MCF 10A (cell line): ENCODE measurements at regions not wholly inside any gene's neighbourhood (a gene's known extent, or its start where the extent isn't known, plus 50 kb on each side); places are given as distances from the start of the nearest gene placed in this dataset.
"Not testable (repeated sequence)": the region's sequence is repeated elsewhere in the genome, so short reads cannot be mapped to it uniquely, and the experiment has no call there.

Source experiments
- BruUV-seq: library from RNA; stranded (reverse); fragments of 400-500 nt; replicated peaks from 2 replicates; lab custom pipeline; 2021; lab: Mats Ljungman, UMichigan
- CTCF ChIA-PET: fragments of 300-600 bp; sonication (Branson Sonifier 250); formaldehyde crosslinking; extraction: SDS; loops from one replicate; lab custom pipeline; 2021; ENCODE audit warnings: antibody characterized with exemption, inconsistent platforms; lab: Yijun Ruan, JAX
- POLR2A ChIA-PET: fragments of 300-600, 350-650 bp; sonication (Branson Sonifier 250); formaldehyde crosslinking; extraction: SDS; loops from one replicate; lab custom pipeline; 2020; ENCODE audit warnings: antibody characterized with exemption, inconsistent platforms; lab: Yijun Ruan, JAX
- DNase-seq: peaks from one replicate; pipeline ENCODE4 v3.0.0-alpha.2; 2018; ENCODE audit not compliant: unreplicated experiment
- H3K27ac Mint-ChIP-seq: one replicate; pipeline ENCODE4 v1.8.0; 2022; ENCODE audit warnings: mild to moderate bottlenecking, low read depth, mixed read lengths; ENCODE audit not compliant: unreplicated experiment
- H3K27me3 Mint-ChIP-seq: one replicate; pipeline ENCODE4 v1.8.0; 2022; ENCODE audit warnings: mixed read lengths; ENCODE audit not compliant: insufficient read depth, unreplicated experiment
- H3K36me3 Mint-ChIP-seq: one replicate; pipeline ENCODE4 v1.8.0; 2022; ENCODE audit warnings: mild to moderate bottlenecking, moderate library complexity, mixed read lengths; ENCODE audit not compliant: insufficient read depth, unreplicated experiment
- H3K4me1 Mint-ChIP-seq: one replicate; pipeline ENCODE4 v1.8.0; 2022; ENCODE audit warnings: mixed read lengths; ENCODE audit not compliant: insufficient read depth, unreplicated experiment
- H3K4me3 Mint-ChIP-seq: one replicate; pipeline ENCODE4 v1.8.0; 2022; ENCODE audit warnings: mild to moderate bottlenecking, moderate library complexity, mixed read lengths; ENCODE audit not compliant: unreplicated experiment
- H3K9me3 Mint-ChIP-seq: one replicate; pipeline ENCODE4 v1.8.0; 2022; ENCODE audit warnings: mixed read lengths; ENCODE audit not compliant: unreplicated experiment
- intact Hi-C: fragments of 100-400 bp; cut with micrococcal nuclease; formaldehyde crosslinking; loops from 2 replicates; pipeline ENCODE4 v1.14.1; 2022
- TF ChIP-seq, protein P1 (sequence below): fragments of 200-600 bp; IDR thresholded peaks from one replicate; pipeline ENCODE4 v1.8.0; 2022; ENCODE audit warnings: antibody characterized with exemption, mild to moderate bottlenecking; ENCODE audit not compliant: unreplicated experiment

DNA sequence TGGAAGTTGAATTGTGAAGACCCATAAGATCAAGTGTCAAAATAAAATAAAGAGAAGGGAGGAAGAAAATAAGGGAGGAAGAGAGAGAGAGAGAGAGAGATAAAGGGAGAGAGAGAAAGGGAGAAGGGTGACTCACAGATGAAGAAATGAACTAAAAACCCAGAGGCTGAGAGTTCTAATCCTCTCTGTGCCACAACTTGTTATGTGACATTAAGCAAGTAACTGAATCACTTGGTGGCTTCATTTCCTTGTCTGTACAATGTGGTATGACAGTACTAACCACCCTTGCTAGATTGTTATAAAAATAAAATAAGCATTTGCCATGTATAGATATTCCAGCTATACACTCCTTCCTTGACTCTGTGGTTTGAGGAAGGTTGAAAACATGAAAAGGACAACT is 189.0 kb upstream of the FRMD6 start:
- no peaks in the 10 kb centered on the region for H3K27me3 Mint-ChIP-seq
- H3K27ac Mint-ChIP-seq: no peak overlapping the region
- no TSS peak for BruUV-seq
- H3K36me3 Mint-ChIP-seq: no peaks in the 10 kb centered on the region
- H3K9me3 Mint-ChIP-seq: no peaks in the 10 kb centered on the region
- POLR2A ChIA-PET: interaction anchor here (1.8 kb wide), 1 partner anchor 64 kb away, joined by 3 read pairs; no protein-coding TSS in a partner anchor
- TF ChIP-seq, protein P1, sequence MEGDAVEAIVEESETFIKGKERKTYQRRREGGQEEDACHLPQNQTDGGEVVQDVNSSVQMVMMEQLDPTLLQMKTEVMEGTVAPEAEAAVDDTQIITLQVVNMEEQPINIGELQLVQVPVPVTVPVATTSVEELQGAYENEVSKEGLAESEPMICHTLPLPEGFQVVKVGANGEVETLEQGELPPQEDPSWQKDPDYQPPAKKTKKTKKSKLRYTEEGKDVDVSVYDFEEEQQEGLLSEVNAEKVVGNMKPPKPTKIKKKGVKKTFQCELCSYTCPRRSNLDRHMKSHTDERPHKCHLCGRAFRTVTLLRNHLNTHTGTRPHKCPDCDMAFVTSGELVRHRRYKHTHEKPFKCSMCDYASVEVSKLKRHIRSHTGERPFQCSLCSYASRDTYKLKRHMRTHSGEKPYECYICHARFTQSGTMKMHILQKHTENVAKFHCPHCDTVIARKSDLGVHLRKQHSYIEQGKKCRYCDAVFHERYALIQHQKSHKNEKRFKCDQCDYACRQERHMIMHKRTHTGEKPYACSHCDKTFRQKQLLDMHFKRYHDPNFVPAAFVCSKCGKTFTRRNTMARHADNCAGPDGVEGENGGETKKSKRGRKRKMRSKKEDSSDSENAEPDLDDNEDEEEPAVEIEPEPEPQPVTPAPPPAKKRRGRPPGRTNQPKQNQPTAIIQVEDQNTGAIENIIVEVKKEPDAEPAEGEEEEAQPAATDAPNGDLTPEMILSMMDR: no peak
- H3K4me1 Mint-ChIP-seq: peaks cover 20% of the 10 kb centered on the region
- CTCF ChIA-PET: interaction anchor here (0.7 kb wide), 1 partner anchor 37 kb away, joined by 3 read pairs; no protein-coding TSS in a partner anchor
- intact Hi-C loops: no loop called here
- no peak overlapping the region for H3K4me3 Mint-ChIP-seq
- DNase-seq: no peak

DNA sequence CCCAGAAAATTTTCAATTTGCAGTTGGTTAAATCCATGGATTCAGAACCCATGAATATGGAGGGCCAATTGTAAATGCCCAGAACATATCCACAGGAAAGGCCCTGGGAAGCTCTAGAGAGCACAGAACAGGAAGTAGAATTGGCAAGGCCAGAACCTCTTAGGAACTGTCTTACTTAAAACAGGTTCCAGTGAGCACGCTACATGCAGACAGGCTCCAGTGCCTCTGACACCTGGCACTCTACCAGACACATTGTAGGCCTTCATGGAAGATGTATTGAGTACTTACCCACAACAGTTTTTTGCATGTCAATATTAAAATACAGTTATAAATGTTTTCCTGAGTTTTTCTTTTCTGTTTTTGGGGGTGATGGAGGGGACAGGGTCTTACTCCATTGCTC is 188.2 kb upstream of the FRMD6 start:
- DNase-seq: no peak
- BruUV-seq: no TSS peak
- H3K4me3 Mint-ChIP-seq: no peak overlapping the region
- no peak overlapping the region for H3K27ac Mint-ChIP-seq
- peaks cover 13% of the 10 kb centered on the region for H3K4me1 Mint-ChIP-seq
- TF ChIP-seq, protein P1: no peak
- H3K36me3 Mint-ChIP-seq: no peaks in the 10 kb centered on the region
- CTCF ChIA-PET: no interaction called here
- H3K9me3 Mint-ChIP-seq: no peaks in the 10 kb centered on the region
- H3K27me3 Mint-ChIP-seq: no peaks in the 10 kb centered on the region
- POLR2A ChIA-PET: interaction anchor here (0.7 to 1.8 kb wide), 2 partner anchors 8 to 65 kb away, joined by 3 read pairs; no protein-coding TSS in a partner anchor
- intact Hi-C loops: no loop called here

DNA sequence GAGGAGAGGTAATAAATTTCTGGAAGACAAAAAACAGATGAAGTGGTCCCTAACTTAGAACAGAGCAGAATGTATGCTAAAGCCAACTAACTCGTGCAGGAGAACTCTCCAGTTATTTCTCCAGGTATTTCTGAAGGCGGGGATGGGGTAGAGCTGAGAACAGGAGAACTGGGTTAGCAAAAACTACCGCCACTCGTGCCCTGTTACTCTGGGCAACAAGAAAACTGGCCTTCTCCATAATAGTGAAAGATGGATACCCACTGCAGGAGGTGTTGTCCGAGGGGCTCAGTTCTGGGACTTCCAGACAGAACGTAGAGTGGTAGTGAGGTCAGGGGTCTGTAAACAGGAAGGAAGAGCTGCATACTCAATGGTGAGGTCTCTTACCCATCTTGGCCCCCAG is 187.3 kb upstream of the FRMD6 start:
- no peaks in the 10 kb centered on the region for H3K36me3 Mint-ChIP-seq

DNA sequence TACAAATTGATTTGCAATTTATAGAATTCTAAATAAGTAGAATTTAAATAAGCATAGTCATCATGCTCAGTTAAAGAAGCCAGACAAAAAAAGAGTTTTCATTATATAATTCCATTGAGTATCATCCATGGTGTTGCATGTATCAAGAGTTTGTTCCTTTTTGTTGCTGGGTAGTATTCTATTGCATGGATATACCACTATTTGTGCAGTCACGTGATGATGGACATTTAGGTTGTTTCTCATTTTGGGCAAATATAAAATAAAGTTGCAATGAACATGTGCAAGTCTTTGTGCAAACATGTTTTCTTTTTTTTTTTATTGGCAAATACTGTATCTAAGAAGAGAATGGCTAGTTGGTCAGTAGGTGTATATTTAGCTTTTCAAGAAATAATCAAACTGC is 186.2 kb upstream of the FRMD6 start:
- DNase-seq: no peak
- POLR2A ChIA-PET: no interaction called here
- H3K4me1 Mint-ChIP-seq: peaks cover 5% of the 10 kb centered on the region
- BruUV-seq: no TSS peak
- intact Hi-C loops: no loop called here
- TF ChIP-seq, protein P1: no peak
- H3K4me3 Mint-ChIP-seq: no peak overlapping the region
- CTCF ChIA-PET: no interaction called here
- no peaks in the 10 kb centered on the region for H3K36me3 Mint-ChIP-seq
- H3K27ac Mint-ChIP-seq: no peak overlapping the region
- no peaks in the 10 kb centered on the region for H3K9me3 Mint-ChIP-seq
- no peaks in the 10 kb centered on the region for H3K27me3 Mint-ChIP-seq

More for the DNA sequence above, 187.3 kb upstream of the FRMD6 start:
- no peak for DNase-seq
- TF ChIP-seq, protein P1: no peak
- ChIA-PET CTCF (no interaction called here), POLR2A (interaction anchor here (0.7 kb wide), 1 partner anchor 15 kb away, joined by 3 read pairs; no protein-coding TSS in a partner anchor)
- Mint-ChIP-seq H3K4me1 (peaks cover 5% of the 10 kb centered on the region), H3K4me3 (no peak overlapping the region), H3K27me3 (no peaks in the 10 kb centered on the region), H3K27ac (no peak overlapping the region), H3K9me3 (no peaks in the 10 kb centered on the region)
- intact Hi-C loops: no loop called here
- BruUV-seq: no TSS peak

DNA sequence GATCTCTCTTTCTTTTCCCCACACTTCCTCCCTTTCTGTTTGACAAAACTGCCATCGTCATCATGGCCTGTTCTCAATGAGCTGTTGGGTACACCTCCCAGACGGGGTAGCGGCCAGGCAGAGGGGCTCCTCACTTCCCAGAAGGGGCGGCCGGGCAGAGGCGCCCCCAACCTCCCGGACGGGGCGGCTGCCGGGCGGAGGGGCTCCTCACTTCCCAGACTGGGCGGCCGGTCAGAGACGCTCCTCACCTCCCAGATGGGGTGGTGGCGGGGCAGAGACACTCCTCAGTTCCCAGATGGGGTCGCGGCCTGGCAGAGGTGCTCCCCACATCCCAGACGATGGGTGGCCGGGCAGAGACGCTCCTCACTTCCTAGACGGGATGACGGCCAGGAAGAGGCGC is 184.3 kb upstream of the FRMD6 start:
- BruUV-seq, DNase-seq, H3K27ac Mint-ChIP-seq, H3K4me1 Mint-ChIP-seq, intact Hi-C loops, POLR2A ChIA-PET, H3K4me3 Mint-ChIP-seq, CTCF ChIA-PET, H3K36me3 Mint-ChIP-seq, H3K27me3 Mint-ChIP-seq, H3K9me3 Mint-ChIP-seq: not testable (repeated sequence)
